Omental fat pad (tissue), 3 donors: ENCODE measurements at regions not wholly inside any gene's neighbourhood (a gene's known extent, or its start where the extent isn't known, plus 50 kb on each side); places are given as distances from the start of the nearest gene placed in this dataset.
"Not testable (repeated sequence)": the region's sequence is repeated elsewhere in the genome, so short reads cannot be mapped to it uniquely, and the experiment has no call there.

Experiments used
- ATAC-seq: fragments of 150-250 bp; one replicate; pipeline ENCODE4 v1.9.1; 2016; ENCODE audit warnings: mild to moderate bottlenecking, moderate library complexity; ENCODE audit not compliant: low FRiP score
- DNase-seq: peaks from one replicate; pipeline ENCODE4 v3.0.0-alpha.2; 2019; ENCODE audit warnings: low spot score
- TF ChIP-seq, protein P1 (sequence below), 3 donors: fragments of 450-650 bp; IDR thresholded peaks; one replicate each; pipeline ENCODE4 v1.5.1; 2016 to 2017; ENCODE audit warnings: antibody characterized with exemption in 3 of 3, mild to moderate bottlenecking in 3 of 3, moderate library complexity in 2 of 3

DNA sequence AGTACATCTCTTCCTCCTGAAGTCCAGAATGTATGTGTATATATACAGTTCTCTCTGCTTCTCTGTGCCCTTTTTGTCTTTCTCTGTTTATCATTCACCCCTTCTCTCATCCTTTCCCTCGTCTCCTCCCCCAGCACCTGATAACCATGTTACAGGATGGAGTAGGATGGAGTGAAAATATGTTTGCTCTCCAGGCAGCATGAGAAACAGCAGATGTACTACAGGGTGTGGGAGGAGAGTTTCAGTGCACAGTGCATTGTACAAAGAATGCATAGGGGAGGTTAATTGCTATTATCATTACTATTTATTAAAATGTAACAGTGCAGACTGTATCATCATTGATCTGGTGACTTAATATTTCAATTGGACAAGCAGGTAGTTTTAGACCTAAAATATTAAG, 104.5 kb downstream of the MFAP3L start:
- ATAC-seq: no peak
- no peak for DNase-seq
- TF ChIP-seq, protein P1, sequence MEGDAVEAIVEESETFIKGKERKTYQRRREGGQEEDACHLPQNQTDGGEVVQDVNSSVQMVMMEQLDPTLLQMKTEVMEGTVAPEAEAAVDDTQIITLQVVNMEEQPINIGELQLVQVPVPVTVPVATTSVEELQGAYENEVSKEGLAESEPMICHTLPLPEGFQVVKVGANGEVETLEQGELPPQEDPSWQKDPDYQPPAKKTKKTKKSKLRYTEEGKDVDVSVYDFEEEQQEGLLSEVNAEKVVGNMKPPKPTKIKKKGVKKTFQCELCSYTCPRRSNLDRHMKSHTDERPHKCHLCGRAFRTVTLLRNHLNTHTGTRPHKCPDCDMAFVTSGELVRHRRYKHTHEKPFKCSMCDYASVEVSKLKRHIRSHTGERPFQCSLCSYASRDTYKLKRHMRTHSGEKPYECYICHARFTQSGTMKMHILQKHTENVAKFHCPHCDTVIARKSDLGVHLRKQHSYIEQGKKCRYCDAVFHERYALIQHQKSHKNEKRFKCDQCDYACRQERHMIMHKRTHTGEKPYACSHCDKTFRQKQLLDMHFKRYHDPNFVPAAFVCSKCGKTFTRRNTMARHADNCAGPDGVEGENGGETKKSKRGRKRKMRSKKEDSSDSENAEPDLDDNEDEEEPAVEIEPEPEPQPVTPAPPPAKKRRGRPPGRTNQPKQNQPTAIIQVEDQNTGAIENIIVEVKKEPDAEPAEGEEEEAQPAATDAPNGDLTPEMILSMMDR (IDR thresholded peaks at IDR 0.05): no peak

DNA sequence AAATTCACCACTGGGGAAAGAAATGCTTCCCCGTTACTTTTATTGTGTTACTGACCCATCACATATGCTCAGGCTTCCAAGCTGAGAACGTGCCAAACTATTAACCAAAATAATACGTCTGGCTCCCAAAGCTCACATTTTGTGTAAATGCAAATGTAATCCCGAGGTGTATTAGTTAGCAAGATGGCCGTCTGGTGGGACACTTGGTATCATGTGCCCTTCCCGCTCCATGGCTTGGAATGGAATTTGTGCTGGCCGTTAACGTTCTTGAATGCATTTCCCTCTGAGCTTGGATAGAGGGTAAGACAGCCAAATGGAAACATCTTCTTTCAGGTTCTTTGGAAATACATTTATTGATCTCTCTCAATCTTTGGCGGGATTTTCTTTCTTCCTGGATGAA, 105.0 kb downstream of the MFAP3L start:
- no peak for DNase-seq
- no peak for ATAC-seq
- TF ChIP-seq, protein P1 (IDR thresholded peaks at IDR 0.05): no peak

DNA sequence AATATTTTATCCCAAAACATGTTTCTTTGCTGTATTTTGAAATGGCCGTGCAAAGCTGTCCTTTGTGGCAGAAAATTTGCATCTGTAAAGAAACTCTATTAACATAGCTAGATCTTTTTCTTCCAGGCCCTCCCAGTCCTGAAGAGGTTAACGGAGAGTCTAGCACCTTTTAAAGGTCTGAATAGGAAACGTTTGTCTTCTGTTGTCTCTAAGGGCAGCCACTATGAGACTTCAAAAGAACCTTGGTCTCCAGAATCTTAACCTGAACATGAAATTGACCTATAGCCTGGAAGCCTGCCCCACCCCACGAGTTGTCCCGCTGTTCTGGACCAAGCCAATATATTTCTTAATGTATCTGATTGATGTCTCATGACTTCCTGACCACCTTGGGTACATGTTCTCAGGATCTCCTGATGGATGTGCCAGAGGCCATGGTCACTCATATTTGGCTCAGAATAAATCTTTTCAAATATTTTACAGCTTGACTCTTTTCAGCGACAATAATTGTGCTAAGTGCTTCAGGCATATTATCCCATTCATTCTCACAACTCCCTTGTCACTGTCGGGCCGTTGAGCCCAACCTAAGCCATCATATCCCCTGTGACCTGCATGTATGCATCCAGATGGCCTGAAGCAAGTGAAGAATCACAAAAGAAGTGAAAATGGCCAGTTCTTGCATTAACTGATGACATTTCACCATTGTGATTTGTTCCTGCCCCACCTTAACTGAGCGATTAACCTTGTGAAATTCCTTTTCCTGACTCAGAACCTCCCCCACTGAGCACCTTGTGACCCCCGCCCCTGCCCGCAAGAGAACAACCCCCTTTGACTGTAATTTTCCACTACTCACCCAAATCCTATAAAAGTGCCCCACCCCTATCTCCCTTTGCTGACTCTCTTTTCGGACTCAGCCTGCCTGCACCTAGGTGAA, 106.7 kb downstream of the MFAP3L start:
- ATAC-seq, DNase-seq: not testable (repeated sequence)

DNA sequence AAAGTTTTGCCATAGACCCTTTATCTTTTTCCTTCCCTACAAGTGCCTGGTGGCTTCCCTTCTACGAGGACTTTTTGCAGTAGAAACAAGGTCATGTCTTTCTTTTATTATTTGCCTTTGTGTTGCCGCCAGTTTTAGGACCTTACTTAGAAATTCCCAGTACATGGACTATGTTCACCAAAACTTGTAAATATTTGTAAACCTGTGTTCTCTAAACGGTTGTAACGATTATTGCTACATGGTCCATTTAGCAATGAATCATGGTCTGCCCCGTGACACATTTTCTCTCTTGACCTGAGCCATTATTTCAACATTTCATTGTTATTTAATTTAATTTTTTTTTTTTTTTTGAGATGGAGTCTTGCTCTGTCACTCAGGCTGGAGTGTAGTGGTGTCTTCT, 110.7 kb downstream of the MFAP3L start:
- no peak for ATAC-seq
- TF ChIP-seq, protein P1 (IDR thresholded peaks at IDR 0.05): no peak
- DNase-seq: no peak

DNA sequence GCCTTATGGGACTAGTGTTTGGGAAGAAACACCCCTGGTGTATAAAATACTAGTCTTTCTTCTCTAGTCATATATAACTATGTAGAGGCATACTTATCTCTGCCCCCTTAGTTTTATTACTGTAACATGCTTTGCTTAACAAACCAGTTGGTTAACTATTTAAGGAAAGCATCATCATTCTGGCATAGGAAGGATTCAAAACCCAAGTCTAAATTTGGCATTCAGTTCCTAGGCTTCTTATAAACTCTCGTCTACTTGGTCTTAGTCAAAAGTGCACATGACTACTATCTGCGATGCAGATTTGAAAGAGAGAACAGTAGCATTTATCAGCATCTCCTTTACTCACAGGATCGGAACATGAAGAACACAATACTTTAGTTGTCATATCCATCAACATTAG, 111.3 kb downstream of the MFAP3L start:
- TF ChIP-seq, protein P1 (IDR thresholded peaks at IDR 0.05): no peak
- ATAC-seq (no peak), DNase-seq (no peak)

DNA sequence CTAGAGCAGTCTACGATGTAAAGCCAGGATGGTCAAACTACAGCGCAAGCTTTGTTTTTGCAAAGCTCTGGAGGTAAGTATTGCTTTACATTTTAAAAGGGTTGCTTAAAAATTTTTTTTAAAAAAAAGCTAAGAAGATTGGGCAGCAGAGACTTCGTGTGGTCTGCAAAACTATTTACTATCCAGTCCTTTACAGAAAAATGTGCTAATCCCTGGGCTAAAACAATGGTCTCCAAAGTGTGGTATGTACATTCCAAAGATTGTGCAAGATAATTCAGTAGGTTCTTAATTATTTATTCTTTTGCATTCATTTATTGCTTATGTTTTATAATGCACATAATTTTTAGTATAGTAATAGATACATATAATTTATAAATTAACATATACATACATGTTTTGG, 113.2 kb downstream of the MFAP3L start:
- TF ChIP-seq, protein P1 (IDR thresholded peaks at IDR 0.05): no peak
- DNase-seq (no peak), ATAC-seq (no peak)

DNA sequence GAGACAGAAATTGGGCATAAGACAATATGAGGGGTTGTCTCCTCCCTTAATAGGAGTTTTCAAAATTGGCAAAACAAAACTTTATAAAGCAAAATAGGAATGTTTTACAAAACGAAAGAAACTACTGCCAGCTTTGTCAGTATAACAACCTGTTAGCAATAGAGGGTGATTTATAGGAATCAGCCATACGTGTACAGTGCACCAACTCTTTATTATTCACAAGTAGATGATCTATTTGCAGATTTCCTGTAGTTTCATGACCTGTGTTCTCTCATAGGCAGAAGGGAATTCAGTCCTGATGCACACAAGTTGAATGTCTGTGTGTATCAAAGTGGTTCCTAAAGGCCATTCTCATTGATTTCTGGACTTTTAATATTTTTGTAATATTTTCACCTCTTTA, 116.3 kb downstream of the MFAP3L start:
- TF ChIP-seq, protein P1 (IDR thresholded peaks at IDR 0.05): no peak
- ATAC-seq: peak; percentile 53

More for the DNA sequence above, 116.3 kb downstream of the MFAP3L start:
- no peak for DNase-seq
